Left kidney (tissue), 1 donor: ENCODE measurements at regions not wholly inside any gene's neighbourhood (a gene's known extent, or its start where the extent isn't known, plus 50 kb on each side); places are given as distances from the start of the nearest gene placed in this dataset.

Source experiments
- DNase-seq: peaks from one replicate; pipeline ENCODE4 v3.0.0-alpha.2; 2013

- DNase-seq, result no peak
Observed at GRCh38 chr10:7507887-7508726, 97.3 kb upstream of the SFMBT2 start.

GRCh38 chr10:7506571-7506970, 95.7 kb upstream of the SFMBT2 start:
- no peak for DNase-seq

GRCh38 chr10:7505196-7505595, 94.4 kb upstream of the SFMBT2 start:
- no peak for DNase-seq

GRCh38 chr10:7503190-7503589, 92.4 kb upstream of the SFMBT2 start:
- no peak for DNase-seq

- no peak for DNase-seq
Observed at GRCh38 chr10:7501157-7501556, 90.3 kb upstream of the SFMBT2 start.

GRCh38 chr10:7498111-7498510, 87.3 kb upstream of the SFMBT2 start:
- DNase-seq, result no peak

- no peak for DNase-seq
Observed at GRCh38 chr10:7493996-7494395, 83.2 kb upstream of the SFMBT2 start.

GRCh38 chr10:7492660-7493046, 81.8 kb upstream of the SFMBT2 start:
- DNase-seq, result no peak

- no peak for DNase-seq
Observed at GRCh38 chr10:7491949-7492659, 81.3 kb upstream of the SFMBT2 start.

- DNase-seq, result no peak
Observed at GRCh38 chr10:7491230-7491629, 80.4 kb upstream of the SFMBT2 start.

GRCh38 chr10:7488418-7488829, 77.6 kb upstream of the SFMBT2 start:
- DNase-seq, result peak; percentile 60

GRCh38 chr10:7487528-7487927, 76.7 kb upstream of the SFMBT2 start:
- no peak for DNase-seq

GRCh38 chr10:7486528-7486927, 75.7 kb upstream of the SFMBT2 start:
- no peak for DNase-seq

GRCh38 chr10:7485799-7486198, 75.0 kb upstream of the SFMBT2 start:
- DNase-seq, result no peak

- no peak for DNase-seq
Observed at GRCh38 chr10:7485244-7485556, 74.4 kb upstream of the SFMBT2 start.

- DNase-seq, result no peak
Observed at GRCh38 chr10:7484456-7485243, 73.8 kb upstream of the SFMBT2 start.

- no peak for DNase-seq
Observed at GRCh38 chr10:7483848-7484247, 73.0 kb upstream of the SFMBT2 start.

- DNase-seq, result no peak
Observed at GRCh38 chr10:7482992-7483391, 72.2 kb upstream of the SFMBT2 start.

- DNase-seq, result no peak
Observed at GRCh38 chr10:7481368-7481765, 70.5 kb upstream of the SFMBT2 start.

GRCh38 chr10:7480742-7481367, 70.0 kb upstream of the SFMBT2 start:
- no peak for DNase-seq

- no peak for DNase-seq
Observed at GRCh38 chr10:7479861-7480598, 69.2 kb upstream of the SFMBT2 start.
